ENCODE measurements at regions not wholly inside any gene's neighbourhood (a gene's known extent, or its start where the extent isn't known, plus 50 kb on each side); places are given as distances from the start of the nearest gene placed in this dataset.

DNA sequence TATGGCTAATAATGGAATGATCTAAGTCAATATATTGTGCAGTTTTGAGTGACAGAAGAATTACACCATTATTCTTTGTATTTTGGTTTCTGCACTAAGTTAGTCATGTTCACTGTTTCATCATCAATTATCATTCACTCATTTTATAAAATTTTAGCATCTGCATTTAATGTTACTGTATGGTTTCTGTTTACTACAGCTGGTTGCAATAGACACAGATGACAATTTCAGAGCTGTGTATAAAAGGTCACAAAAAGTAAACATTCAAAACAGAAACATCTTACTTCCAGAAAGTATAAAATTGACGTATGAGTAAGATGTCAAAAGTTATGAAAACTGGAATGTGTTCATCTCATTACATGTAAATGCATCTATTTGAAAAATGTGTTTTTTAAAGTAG, 111.1 kb upstream of the GBE1 start (continued):
- TF ChIP-seq, protein P1, sequence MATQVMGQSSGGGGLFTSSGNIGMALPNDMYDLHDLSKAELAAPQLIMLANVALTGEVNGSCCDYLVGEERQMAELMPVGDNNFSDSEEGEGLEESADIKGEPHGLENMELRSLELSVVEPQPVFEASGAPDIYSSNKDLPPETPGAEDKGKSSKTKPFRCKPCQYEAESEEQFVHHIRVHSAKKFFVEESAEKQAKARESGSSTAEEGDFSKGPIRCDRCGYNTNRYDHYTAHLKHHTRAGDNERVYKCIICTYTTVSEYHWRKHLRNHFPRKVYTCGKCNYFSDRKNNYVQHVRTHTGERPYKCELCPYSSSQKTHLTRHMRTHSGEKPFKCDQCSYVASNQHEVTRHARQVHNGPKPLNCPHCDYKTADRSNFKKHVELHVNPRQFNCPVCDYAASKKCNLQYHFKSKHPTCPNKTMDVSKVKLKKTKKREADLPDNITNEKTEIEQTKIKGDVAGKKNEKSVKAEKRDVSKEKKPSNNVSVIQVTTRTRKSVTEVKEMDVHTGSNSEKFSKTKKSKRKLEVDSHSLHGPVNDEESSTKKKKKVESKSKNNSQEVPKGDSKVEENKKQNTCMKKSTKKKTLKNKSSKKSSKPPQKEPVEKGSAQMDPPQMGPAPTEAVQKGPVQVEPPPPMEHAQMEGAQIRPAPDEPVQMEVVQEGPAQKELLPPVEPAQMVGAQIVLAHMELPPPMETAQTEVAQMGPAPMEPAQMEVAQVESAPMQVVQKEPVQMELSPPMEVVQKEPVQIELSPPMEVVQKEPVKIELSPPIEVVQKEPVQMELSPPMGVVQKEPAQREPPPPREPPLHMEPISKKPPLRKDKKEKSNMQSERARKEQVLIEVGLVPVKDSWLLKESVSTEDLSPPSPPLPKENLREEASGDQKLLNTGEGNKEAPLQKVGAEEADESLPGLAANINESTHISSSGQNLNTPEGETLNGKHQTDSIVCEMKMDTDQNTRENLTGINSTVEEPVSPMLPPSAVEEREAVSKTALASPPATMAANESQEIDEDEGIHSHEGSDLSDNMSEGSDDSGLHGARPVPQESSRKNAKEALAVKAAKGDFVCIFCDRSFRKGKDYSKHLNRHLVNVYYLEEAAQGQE (IDR thresholded peaks at IDR 0.05; ENCODE audit: unreplicated experiment) = no peak

DNA sequence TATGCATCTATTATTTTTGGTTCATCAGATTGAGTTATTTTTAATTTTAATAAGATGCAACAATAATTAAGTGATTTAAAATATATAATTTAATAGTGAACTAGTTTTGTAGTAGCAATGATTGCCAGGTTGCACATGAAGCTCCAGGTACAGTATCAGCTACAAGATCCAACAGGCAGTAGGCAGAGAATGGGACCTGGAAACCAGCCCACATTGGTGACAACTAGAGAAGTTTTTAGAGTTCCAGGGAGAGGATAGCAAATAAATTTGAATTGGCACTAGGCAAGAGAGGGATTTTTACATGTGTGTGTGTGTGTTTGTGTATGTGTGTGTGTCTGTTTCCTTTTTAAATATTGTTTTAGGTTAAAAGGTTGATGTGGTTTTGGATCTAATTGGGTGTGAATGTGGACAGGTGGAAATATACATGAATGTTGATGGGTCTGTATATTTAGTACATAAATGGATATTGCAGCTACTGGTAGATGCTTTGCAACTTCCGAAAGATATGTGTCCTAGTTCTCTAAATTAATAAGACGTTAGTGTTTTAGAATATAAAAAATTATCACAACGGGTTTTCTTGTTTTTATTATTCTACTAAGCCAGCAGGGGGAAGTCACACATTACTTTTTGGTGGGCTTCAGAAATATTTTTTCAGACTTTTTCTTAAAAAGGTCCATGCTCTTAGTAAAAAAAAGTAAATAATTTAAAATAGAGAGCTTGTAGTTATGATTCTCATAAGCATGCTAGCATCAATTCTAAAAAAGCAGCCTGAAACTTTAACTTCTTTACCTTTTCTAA, 110.1 kb upstream of the GBE1 start:
- H3K4me3 Mint-ChIP-seq = no peak overlapping the region
- Histone ChIP-seq H3K9me2 (ENCODE audit: insufficient read depth) (no peaks in the 10 kb centered on the region), H3K79me2 (replicated peaks; ENCODE audit: insufficient read depth) (no peaks in the 10 kb centered on the region), H4K20me1 (replicated peaks; ENCODE audit: insufficient read depth) (no peaks in the 10 kb centered on the region), H2AFZ (no peak overlapping the region), H3K4me2 (no peak overlapping the region), H3K27me3 (ENCODE audit: insufficient read depth) (no peaks in the 10 kb centered on the region), H3K4me3 (no peak overlapping the region), H3K27ac (ENCODE audit: low read depth) (no peak overlapping the region), H3K36me3 (ENCODE audit: insufficient read depth) (no peaks in the 10 kb centered on the region), H3K4me1 (ENCODE audit: insufficient read depth) (no peaks in the 10 kb centered on the region), H3F3A (replicated peaks; ENCODE audit: low read depth) (no peaks in the 10 kb centered on the region)
- H3K27ac Mint-ChIP-seq = no peak overlapping the region
- no peaks in the 10 kb centered on the region for H3K4me1 Mint-ChIP-seq
- ATAC-seq (no peak), DNase-seq (ENCODE audit: low spot score) (peak; percentile 32)
- H3K36me3 Mint-ChIP-seq (ENCODE audit: low read depth) = peaks cover 4% of the 10 kb centered on the region; the same call in 2 of the 3 replicates
- peaks cover 8% of the 10 kb centered on the region; the same call in 2 of the 3 replicates for H3K9me3 Mint-ChIP-seq
- TF ChIP-seq ZNF114 (CRISPR knock-in tag; IDR thresholded peaks at IDR 0.05) = no peak
- TF ChIP-seq, protein P2, sequence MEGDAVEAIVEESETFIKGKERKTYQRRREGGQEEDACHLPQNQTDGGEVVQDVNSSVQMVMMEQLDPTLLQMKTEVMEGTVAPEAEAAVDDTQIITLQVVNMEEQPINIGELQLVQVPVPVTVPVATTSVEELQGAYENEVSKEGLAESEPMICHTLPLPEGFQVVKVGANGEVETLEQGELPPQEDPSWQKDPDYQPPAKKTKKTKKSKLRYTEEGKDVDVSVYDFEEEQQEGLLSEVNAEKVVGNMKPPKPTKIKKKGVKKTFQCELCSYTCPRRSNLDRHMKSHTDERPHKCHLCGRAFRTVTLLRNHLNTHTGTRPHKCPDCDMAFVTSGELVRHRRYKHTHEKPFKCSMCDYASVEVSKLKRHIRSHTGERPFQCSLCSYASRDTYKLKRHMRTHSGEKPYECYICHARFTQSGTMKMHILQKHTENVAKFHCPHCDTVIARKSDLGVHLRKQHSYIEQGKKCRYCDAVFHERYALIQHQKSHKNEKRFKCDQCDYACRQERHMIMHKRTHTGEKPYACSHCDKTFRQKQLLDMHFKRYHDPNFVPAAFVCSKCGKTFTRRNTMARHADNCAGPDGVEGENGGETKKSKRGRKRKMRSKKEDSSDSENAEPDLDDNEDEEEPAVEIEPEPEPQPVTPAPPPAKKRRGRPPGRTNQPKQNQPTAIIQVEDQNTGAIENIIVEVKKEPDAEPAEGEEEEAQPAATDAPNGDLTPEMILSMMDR (conservative IDR thresholded peaks at IDR 0.05; ENCODE audit: low read depth in 2 of 2) = peak in 1 of 2 experiments; percentile 65; a peak in 3 of 4 replicates
- no peaks in the 10 kb centered on the region for H3K27me3 Mint-ChIP-seq (ENCODE audit: insufficient read depth, low read depth, poor library complexity)

DNA sequence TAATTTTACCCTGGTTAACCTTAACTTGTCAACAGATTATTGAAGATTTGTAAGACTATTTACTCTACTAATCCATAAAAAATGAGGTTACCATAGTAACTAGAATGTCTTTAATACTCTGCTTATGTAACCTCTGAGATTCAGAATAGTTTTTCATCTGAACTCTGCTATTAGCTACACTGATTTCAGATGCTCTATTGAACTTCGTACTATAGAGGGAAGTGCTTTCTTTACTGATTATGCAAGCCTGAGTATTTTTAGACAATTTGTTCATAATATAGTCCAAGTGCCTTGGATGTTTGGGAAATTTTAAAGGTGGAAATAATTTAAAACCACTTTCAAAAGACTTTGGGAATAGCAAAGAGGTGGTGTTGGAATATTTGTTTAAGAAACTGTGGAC, 107.9 kb upstream of the GBE1 start:
- no peak for ATAC-seq
- H3K79me2 ChIP-seq (replicated peaks; ENCODE audit: insufficient read depth) = no peaks in the 10 kb centered on the region
- no peaks in the 10 kb centered on the region for H3F3A ChIP-seq (replicated peaks; ENCODE audit: low read depth)
- Mint-ChIP-seq H3K36me3 (ENCODE audit: low read depth) (no peaks in the 10 kb centered on the region), H3K4me1 (peaks cover 1% of the 10 kb centered on the region; the same call in 2 of the 3 replicates), H3K4me3 (no peak overlapping the region), H3K27me3 (ENCODE audit: insufficient read depth, low read depth, poor library complexity) (no peaks in the 10 kb centered on the region), H3K9me3 (no peaks in the 10 kb centered on the region), H3K27ac (no peak overlapping the region)
- no peak overlapping the region for H3K4me2 ChIP-seq
- H3K36me3 ChIP-seq (ENCODE audit: insufficient read depth) = no peaks in the 10 kb centered on the region
- H3K4me3 ChIP-seq = no peak overlapping the region
- no peaks in the 10 kb centered on the region; the same call in 1 of the 2 replicates for H3K9me2 ChIP-seq (ENCODE audit: insufficient read depth)
- no peaks in the 10 kb centered on the region for H4K20me1 ChIP-seq (replicated peaks; ENCODE audit: insufficient read depth)
- no peak for TF ChIP-seq ZNF331 (CRISPR knock-in tag; IDR thresholded peaks at IDR 0.05; ENCODE audit: low read depth)
- TF ChIP-seq STAT1 (IDR thresholded peaks at IDR 0.05; ENCODE audit: unreplicated experiment) = no peak
- TF ChIP-seq ZNF114 (CRISPR knock-in tag; IDR thresholded peaks at IDR 0.05) = no peak
- no peak for TF ChIP-seq CREB1 (CRISPR knock-in tag; IDR thresholded peaks at IDR 0.05; ENCODE audit: low read depth)
- no peak for TF ChIP-seq EZH2phosphoT487 (IDR thresholded peaks at IDR 0.05; ENCODE audit: unreplicated experiment)
- H3K27ac ChIP-seq (ENCODE audit: low read depth) = no peak overlapping the region
- H2AFZ ChIP-seq = no peak overlapping the region
- no peaks in the 10 kb centered on the region for H3K27me3 ChIP-seq (ENCODE audit: insufficient read depth)
- H3K4me1 ChIP-seq (ENCODE audit: insufficient read depth) = no peaks in the 10 kb centered on the region
- no peak for DNase-seq (ENCODE audit: low spot score)
